ENCODE measurements at regions not wholly inside any gene's neighbourhood (a gene's known extent, or its start where the extent isn't known, plus 50 kb on each side); places are given as distances from the start of the nearest gene placed in this dataset.
A peak's percentile ranks its signal among the peaks of the same experiment; 100 is the strongest.

- ATAC-seq (ENCODE audit: insufficient read depth, low FRiP score) (no peak), DNase-seq (no peak)
- WGBS, 2 donors = 51 to 78% methylated on average over 1 of the region's 1 CpG
- no peak for TF ChIP-seq CTCF (IDR thresholded peaks at IDR 0.05; ENCODE audit: control extremely low read depth, extremely low read depth)
- H3K27me3 ChIP-seq (ENCODE audit: control insufficient read depth in 3 of 3, insufficient read depth in 3 of 3, low read length in 2 of 3) = no peaks in the 10 kb centered on the region
- peaks cover 1 to 22% (median 11%) of the 10 kb centered on the region in 5 donors for H3K4me1 ChIP-seq (ENCODE audit: control insufficient read depth in 5 of 5, insufficient read depth in 5 of 5, low read length in 5 of 5)
- no peak overlapping the region for H3K27ac ChIP-seq (ENCODE audit: low read depth in 1 of 2, low read length in 1 of 2)
- peaks cover 0 to 2% (median 0%) of the 10 kb centered on the region in 4 donors for H3K9me3 ChIP-seq (ENCODE audit: control insufficient read depth in 4 of 4, insufficient read depth in 3 of 4, low read length in 3 of 4)
- no peak overlapping the region for H3K4me3 ChIP-seq
- H3K36me3 ChIP-seq (ENCODE audit: control insufficient read depth in 4 of 4, insufficient read depth in 4 of 4, low read length in 4 of 4) = no peaks in the 10 kb centered on the region
- H3K9ac ChIP-seq (ENCODE audit: insufficient read depth in 1 of 2, low read length in 2 of 2) = no peak overlapping the region
Measured at GRCh38 chr11:88415495-88415894, 78.0 kb upstream of the CTSC start.

GRCh38 chr11:88414981-88415413, 77.5 kb upstream of the CTSC start:
- ATAC-seq (ENCODE audit: insufficient read depth, low FRiP score) (no peak), DNase-seq (peak in 1 of 3 donors; percentile 9)
- WGBS, 2 donors = 30 to 34% methylated on average over 3 of the region's 3 CpGs
- Histone ChIP-seq H3K36me3 (ENCODE audit: control insufficient read depth in 4 of 4, insufficient read depth in 4 of 4, low read length in 4 of 4) (no peaks in the 10 kb centered on the region), H3K4me3 (no peak overlapping the region), H3K9ac (ENCODE audit: insufficient read depth in 1 of 2, low read length in 2 of 2) (no peak overlapping the region), H3K4me1 (ENCODE audit: control insufficient read depth in 5 of 5, insufficient read depth in 5 of 5, low read length in 5 of 5) (peaks cover 0 to 18% (median 6%) of the 10 kb centered on the region in 5 donors), H3K27ac (ENCODE audit: low read depth in 1 of 2, low read length in 1 of 2) (no peak overlapping the region), H3K9me3 (ENCODE audit: control insufficient read depth in 4 of 4, insufficient read depth in 3 of 4, low read length in 3 of 4) (peaks cover 0 to 2% (median 0%) of the 10 kb centered on the region in 4 donors), H3K27me3 (ENCODE audit: control insufficient read depth in 3 of 3, insufficient read depth in 3 of 3, low read length in 2 of 3) (no peaks in the 10 kb centered on the region)
- TF ChIP-seq CTCF (IDR thresholded peaks at IDR 0.05; ENCODE audit: control extremely low read depth, extremely low read depth) = no peak

GRCh38 chr11:88414385-88414861, 76.9 kb upstream of the CTSC start:
- Histone ChIP-seq H3K9me3 (ENCODE audit: control insufficient read depth in 4 of 4, insufficient read depth in 3 of 4, low read length in 3 of 4) (peaks cover 0 to 2% (median 0%) of the 10 kb centered on the region in 4 donors), H3K36me3 (ENCODE audit: control insufficient read depth in 4 of 4, insufficient read depth in 4 of 4, low read length in 4 of 4) (no peaks in the 10 kb centered on the region), H3K4me3 (no peak overlapping the region), H3K27me3 (ENCODE audit: control insufficient read depth in 3 of 3, insufficient read depth in 3 of 3, low read length in 2 of 3) (no peaks in the 10 kb centered on the region), H3K9ac (ENCODE audit: insufficient read depth in 1 of 2, low read length in 2 of 2) (no peak overlapping the region), H3K27ac (ENCODE audit: low read depth in 1 of 2, low read length in 1 of 2) (no peak overlapping the region), H3K4me1 (ENCODE audit: control insufficient read depth in 5 of 5, insufficient read depth in 5 of 5, low read length in 5 of 5) (peaks cover 0 to 18% (median 3%) of the 10 kb centered on the region in 5 donors)
- peak; percentile 79 to 95 (median 92) for DNase-seq
- 6 to 8% methylated on average over 5 of the region's 5 CpGs for WGBS, 2 donors
- ATAC-seq (ENCODE audit: insufficient read depth, low FRiP score) = peak; percentile 50
- no peak for TF ChIP-seq CTCF (IDR thresholded peaks at IDR 0.05; ENCODE audit: control extremely low read depth, extremely low read depth)

GRCh38 chr11:88411265-88411664, 73.7 kb upstream of the CTSC start:
- no peak overlapping the region for H3K9ac ChIP-seq (ENCODE audit: insufficient read depth in 1 of 2, low read length in 2 of 2)

More at GRCh38 chr11:88411265-88411664, 73.7 kb upstream of the CTSC start:
- ATAC-seq (ENCODE audit: insufficient read depth, low FRiP score) = no peak
- H3K4me3 ChIP-seq = no peak overlapping the region
- peaks cover 0 to 2% (median 0%) of the 10 kb centered on the region in 4 donors for H3K9me3 ChIP-seq (ENCODE audit: control insufficient read depth in 4 of 4, insufficient read depth in 3 of 4, low read length in 3 of 4)
- no peaks in the 10 kb centered on the region for H3K36me3 ChIP-seq (ENCODE audit: control insufficient read depth in 4 of 4, insufficient read depth in 4 of 4, low read length in 4 of 4)
- H3K4me1 ChIP-seq (ENCODE audit: control insufficient read depth in 5 of 5, insufficient read depth in 5 of 5, low read length in 5 of 5) = peaks cover 0 to 14% (median 3%) of the 10 kb centered on the region in 5 donors
- no peak for TF ChIP-seq CTCF (IDR thresholded peaks at IDR 0.05; ENCODE audit: control extremely low read depth, extremely low read depth)
- H3K27ac ChIP-seq (ENCODE audit: low read depth in 1 of 2, low read length in 1 of 2) = no peak overlapping the region
- no peaks in the 10 kb centered on the region for H3K27me3 ChIP-seq (ENCODE audit: control insufficient read depth in 3 of 3, insufficient read depth in 3 of 3, low read length in 2 of 3)
- DNase-seq = no peak
